NCI-H2081 treated with DMSO at 0.1 percent for 48 hours (cell line): ENCODE measurements at regions not wholly inside any gene's neighbourhood (a gene's known extent, or its start where the extent isn't known, plus 50 kb on each side); places are given as distances from the start of the nearest gene placed in this dataset.

ENCODE experiments used
- DNase-seq: peaks from one replicate; lab custom pipeline; 2025; lab: John Stamatoyannopoulos, UW

GRCh38 chr15:97502038-97502437 lies 458.5 kb upstream of the ARRDC4 start:
- no peak for DNase-seq

- no peak for DNase-seq
Measured at GRCh38 chr15:97504031-97504792, 456.3 kb upstream of the ARRDC4 start.

DNA sequence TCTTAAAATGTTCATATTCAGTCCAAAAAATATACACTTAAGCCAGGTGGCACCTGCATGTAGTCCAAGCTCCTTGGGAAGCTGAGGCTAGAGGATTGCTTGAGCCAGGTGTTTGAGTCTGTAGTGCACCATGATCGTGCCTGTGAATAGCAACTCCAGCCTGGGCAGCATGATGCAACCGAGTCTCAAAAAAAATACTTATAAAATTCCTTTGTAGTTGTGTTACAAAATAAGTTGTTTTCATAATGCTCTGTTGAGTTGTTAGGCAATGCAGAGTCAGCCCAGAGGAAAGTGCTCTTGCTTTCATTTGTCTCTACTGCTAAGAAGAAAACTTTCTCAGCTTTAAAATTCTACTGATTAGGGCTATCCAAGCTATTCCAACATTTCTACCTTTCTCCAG lies 442.8 kb upstream of the ARRDC4 start:
- no peak for DNase-seq

GRCh38 chr15:97520689-97521088 lies 439.8 kb upstream of the ARRDC4 start:
- DNase-seq, result no peak

DNA sequence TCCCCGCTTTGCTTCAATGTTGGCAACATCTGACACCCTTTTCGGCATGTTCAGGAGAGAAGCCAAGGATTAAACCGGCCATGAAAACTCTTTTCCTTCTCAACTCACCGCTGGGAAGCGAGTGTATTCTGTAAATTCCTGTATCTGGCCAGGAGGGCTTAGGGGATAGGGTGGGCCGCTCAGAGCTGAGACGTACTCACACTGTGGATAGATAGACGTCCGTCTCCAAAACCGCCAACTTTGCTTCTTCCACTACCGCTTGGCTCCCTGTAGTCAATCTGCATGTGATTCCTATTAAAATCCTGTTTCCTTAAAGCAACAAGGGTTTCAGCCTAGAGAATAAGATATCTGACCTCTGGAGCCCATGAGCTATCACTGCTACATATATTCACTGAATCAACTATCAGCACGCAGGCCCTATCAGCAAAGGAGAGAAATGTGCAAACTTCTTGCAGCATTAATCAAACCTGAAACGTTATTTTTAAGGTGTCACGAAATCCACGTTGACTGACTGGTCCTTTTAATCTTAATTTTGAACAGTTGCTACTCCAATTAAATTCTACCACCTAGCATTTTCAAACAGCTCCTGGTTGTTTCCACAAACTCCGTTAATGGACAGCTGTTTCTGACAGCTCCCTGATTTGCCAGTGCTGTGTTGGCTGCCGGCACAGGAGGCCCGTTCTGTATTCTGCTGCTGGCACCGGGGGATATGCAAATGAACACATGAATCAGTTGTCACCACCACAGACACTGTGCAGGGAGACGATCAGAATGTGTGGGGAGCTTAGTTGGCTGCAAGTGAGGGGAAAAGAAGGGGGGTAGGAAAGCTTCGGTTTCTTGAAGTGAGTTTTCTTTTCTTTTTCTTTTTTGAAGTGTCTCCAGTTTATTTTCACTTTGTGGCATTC lies 438.9 kb upstream of the ARRDC4 start:
- no peak for DNase-seq

- DNase-seq, result no peak
Measured at GRCh38 chr15:97522347-97522746, 438.2 kb upstream of the ARRDC4 start.

DNA sequence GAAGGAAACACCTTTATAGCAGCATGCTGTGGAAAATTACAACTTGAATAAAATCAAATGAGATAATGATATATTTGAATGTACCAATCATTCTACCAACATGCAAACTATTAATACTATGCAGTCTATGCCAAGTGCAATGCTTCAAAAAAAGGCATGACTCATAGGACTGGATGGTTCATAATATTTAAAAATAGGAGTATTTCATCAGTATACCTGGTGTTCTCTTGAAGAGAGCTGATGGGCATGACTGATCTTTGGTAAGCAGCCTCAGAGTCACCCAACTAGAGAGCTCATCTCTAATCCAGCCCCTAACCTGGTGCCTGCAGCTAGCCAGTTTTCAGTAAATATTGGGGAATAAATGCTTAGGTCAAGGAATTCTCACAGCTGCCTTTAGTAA lies 434.7 kb upstream of the ARRDC4 start:
- no peak for DNase-seq

- no peak for DNase-seq
Measured at GRCh38 chr15:97528238-97528637, 432.3 kb upstream of the ARRDC4 start.

GRCh38 chr15:97545799-97546198 lies 414.7 kb upstream of the ARRDC4 start:
- no peak for DNase-seq

DNA sequence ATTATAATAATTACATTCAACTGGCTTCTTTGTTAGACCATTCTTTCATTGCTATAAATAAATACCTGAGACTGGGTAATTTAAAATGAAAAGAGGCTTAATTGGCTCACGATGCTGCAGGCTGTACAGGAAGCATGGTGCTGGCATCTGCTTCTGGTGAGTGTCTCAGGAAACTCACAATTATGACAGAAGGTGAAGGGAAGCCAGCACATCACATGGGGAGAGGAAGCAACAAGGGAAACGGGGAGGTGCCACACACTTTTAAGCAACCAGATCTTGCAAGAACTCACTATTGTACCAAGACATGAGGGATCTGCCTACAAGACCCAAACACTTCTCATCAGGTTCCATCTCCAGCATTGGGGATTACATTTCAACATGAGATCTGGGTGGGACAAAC lies 413.1 kb upstream of the ARRDC4 start:
- DNase-seq, result no peak

- no peak for DNase-seq
Measured at GRCh38 chr15:97561529-97561928, 399.0 kb upstream of the ARRDC4 start.

GRCh38 chr15:97563516-97563915 lies 397.0 kb upstream of the ARRDC4 start:
- no peak for DNase-seq

GRCh38 chr15:97566961-97567360 lies 393.5 kb upstream of the ARRDC4 start:
- DNase-seq, result no peak

GRCh38 chr15:97567411-97567810 lies 393.1 kb upstream of the ARRDC4 start:
- no peak for DNase-seq

DNA sequence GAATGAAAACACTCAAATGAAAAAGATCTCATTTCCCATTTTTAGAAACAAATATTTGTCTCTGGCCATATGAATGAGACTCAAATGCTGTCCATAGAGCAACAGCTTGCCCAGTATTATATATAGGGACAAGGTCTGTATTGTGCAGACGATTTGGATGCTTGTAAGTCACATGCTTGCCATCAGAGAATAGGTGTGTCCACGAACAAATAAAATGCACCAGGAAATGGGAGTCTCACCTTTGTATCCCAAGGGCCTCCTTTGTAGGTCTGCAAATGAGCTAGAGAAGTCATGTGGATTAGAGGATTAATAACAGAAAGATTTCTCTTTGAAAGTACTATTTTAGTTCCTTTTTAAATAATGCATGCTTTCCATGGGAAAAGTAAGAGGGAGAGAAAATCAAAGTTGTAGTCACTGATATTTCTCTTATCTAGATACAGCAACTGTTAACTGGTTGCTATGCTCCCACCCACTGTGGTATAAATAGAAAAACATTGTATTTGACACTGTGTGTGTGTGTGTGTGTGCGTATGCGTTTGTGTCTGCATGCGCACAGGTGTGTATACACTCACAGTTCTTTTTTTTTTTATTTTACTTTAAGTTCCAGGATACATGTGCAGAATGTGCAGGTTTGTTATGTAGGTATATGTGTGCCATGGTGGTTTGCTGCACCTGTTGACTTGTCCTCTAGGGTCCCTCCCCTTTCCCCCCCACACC lies 383.4 kb upstream of the ARRDC4 start:
- DNase-seq, result no peak

- no peak for DNase-seq
Measured at GRCh38 chr15:97585408-97585807, 375.1 kb upstream of the ARRDC4 start.

DNA sequence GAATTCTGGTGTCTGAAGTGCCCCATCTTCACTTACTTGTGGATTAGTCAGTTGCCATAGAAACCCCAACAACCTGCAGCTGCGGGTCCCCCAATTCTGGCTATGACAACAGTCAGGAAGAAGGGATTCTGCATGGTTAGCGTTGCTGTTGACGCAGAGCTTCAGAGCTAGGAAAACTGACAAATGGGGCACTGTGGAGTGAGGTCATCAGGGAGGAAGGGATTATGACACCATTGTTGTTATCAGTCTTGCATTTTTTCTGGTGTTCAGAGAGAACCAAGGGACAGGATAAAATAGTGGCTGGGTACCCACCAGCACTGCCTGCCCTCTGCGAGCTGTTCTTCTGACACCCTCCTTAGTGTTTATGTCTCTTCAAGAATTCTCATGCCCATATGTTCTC lies 367.7 kb upstream of the ARRDC4 start:
- DNase-seq, result no peak

DNA sequence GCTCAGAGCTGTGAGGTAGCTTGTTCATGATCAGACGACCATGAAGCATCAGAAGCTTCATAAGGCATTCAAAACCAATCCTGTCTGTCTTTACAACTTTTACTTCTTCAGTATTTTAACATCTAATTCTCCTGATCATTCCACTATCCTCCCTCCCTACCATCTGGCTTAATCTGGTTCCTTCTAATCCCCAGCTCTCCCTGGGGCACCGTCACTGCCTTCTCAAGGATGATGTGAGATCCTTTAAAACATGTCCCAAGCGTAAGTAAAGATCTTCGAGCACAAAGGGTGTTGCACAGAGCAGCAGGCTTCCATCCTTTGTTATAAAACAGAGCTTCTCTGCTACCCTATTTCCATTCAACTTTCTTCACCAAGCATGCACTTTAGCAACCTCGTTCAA lies 362.7 kb upstream of the ARRDC4 start:
- no peak for DNase-seq

DNA sequence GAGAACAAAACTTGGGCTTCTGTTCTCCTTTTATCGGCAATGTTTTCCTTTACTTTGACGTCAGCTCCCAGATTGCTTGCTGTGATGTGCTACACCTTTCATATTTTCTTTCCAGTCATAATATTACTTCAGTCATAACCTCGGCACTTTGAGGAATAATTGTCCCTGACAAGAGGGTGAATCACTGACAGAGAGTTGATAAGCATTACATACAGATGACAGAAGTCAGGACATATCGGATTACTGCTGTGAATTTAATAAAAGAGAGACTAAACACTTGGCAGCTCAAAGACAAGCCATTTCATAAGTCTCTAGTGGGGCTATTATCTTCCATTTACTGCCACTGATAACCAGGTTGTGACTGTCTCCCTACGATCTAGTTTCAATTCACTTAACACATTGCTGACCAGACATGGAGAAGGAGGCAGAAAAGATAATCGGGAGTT lies 362.1 kb upstream of the ARRDC4 start:
- no peak for DNase-seq

DNA sequence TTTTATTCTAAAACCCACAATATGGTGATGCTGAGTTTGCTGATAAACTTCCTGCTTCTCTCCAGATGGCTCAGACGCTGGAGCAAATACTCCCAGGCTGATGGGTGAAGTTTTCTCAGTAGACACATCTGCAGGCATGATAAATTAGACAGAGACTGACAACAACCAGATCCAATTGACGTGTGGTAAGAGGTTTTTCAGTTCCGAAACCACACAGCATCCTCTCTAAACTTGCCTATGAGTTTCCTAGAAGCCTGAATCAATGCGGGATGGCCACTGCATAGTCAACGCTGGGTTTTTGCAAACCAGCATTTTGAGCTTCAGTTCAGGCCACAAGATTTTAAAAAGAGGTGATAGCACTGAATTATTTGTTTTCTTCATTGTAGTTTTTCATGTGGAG lies 360.3 kb upstream of the ARRDC4 start:
- DNase-seq, result no peak

- no peak for DNase-seq
Measured at GRCh38 chr15:97604677-97605076, 355.8 kb upstream of the ARRDC4 start.

GRCh38 chr15:97615114-97615513 lies 345.4 kb upstream of the ARRDC4 start:
- no peak for DNase-seq
